ENCODE measurements at regions not wholly inside any gene's neighbourhood (a gene's known extent, or its start where the extent isn't known, plus 50 kb on each side); places are given as distances from the start of the nearest gene placed in this dataset.
"Not testable (repeated sequence)": the region's sequence is repeated elsewhere in the genome, so short reads cannot be mapped to it uniquely, and the experiment has no call there.

GRCh38 chr10:37566332-37566731 lies 291.1 kb downstream of the ZNF248 start:
- CTCF ChIA-PET, result no interaction called here
- no peak overlapping the region for H3K27ac Mint-ChIP-seq
- H3K4me1 Mint-ChIP-seq, result no peaks in the 10 kb centered on the region
- DNase-seq, result no peak
- H3K27me3 Mint-ChIP-seq, result no peaks in the 10 kb centered on the region
- peaks cover 10% of the 10 kb centered on the region for H3K9me3 Mint-ChIP-seq
- no peaks in the 10 kb centered on the region for H3K36me3 Mint-ChIP-seq
- H3K4me3 Mint-ChIP-seq, result no peak overlapping the region

GRCh38 chr10:37563715-37564108 lies 293.7 kb downstream of the ZNF248 start:
- CTCF ChIA-PET, result no interaction called here
- H3K9me3 Mint-ChIP-seq, result peaks cover 12% of the 10 kb centered on the region
- no peaks in the 10 kb centered on the region for H3K36me3 Mint-ChIP-seq
- no peaks in the 10 kb centered on the region for H3K27me3 Mint-ChIP-seq
- no peak for DNase-seq
- no peaks in the 10 kb centered on the region for H3K4me1 Mint-ChIP-seq
- H3K27ac Mint-ChIP-seq, result no peak overlapping the region
- H3K4me3 Mint-ChIP-seq, result no peak overlapping the region

- CTCF ChIA-PET, result no interaction called here
- H3K27me3 Mint-ChIP-seq, result no peaks in the 10 kb centered on the region
- no peak overlapping the region for H3K27ac Mint-ChIP-seq
- H3K9me3 Mint-ChIP-seq, result peaks cover 12% of the 10 kb centered on the region
- H3K4me3 Mint-ChIP-seq, result no peak overlapping the region
- DNase-seq, result no peak
- H3K4me1 Mint-ChIP-seq, result no peaks in the 10 kb centered on the region
- no peaks in the 10 kb centered on the region for H3K36me3 Mint-ChIP-seq
Measured at GRCh38 chr10:37563107-37563714, 294.2 kb downstream of the ZNF248 start.

- H3K4me3 Mint-ChIP-seq, result no peak overlapping the region
- no peak overlapping the region for H3K27ac Mint-ChIP-seq
- H3K27me3 Mint-ChIP-seq, result no peaks in the 10 kb centered on the region
- no peak for DNase-seq
- H3K9me3 Mint-ChIP-seq, result peaks cover 27% of the 10 kb centered on the region
- H3K4me1 Mint-ChIP-seq, result no peaks in the 10 kb centered on the region
- CTCF ChIA-PET, result no interaction called here
- H3K36me3 Mint-ChIP-seq, result no peaks in the 10 kb centered on the region
Measured at GRCh38 chr10:37552881-37553280, 304.5 kb downstream of the ZNF248 start.

DNA sequence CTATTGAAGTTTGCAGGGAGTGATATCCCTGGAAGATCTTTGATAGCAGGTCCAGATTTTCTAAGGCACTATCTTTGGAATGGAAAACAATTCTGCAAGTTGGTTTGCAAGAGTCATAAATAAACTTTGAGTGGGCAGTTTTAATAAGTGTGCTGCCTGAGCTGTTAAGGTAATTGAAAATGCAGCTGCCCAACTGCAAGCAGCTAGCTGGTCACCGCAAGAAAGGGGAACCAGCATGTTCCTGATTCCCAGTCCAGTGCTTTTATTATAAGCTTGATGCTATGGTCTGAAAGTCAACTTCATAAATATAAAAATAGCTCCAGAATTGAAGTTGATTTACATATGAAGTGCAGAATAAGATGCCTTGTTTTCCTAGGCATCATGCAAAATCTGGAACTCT lies 308.4 kb downstream of the ZNF248 start:
- no peak for DNase-seq
- CTCF ChIA-PET, result no interaction called here
- Mint-ChIP-seq H3K27me3 (no peaks in the 10 kb centered on the region), H3K4me1 (no peaks in the 10 kb centered on the region), H3K27ac (peak overlapping the region; percentile 7), H3K4me3 (no peak overlapping the region), H3K9me3 (peaks cover 20% of the 10 kb centered on the region), H3K36me3 (no peaks in the 10 kb centered on the region)

GRCh38 chr10:37535459-37536246 lies 321.8 kb downstream of the ZNF248 start:
- CTCF ChIA-PET, result no interaction called here
- no peak overlapping the region for H3K4me3 Mint-ChIP-seq
- no peaks in the 10 kb centered on the region for H3K36me3 Mint-ChIP-seq
- no peak overlapping the region for H3K27ac Mint-ChIP-seq
- no peak for DNase-seq
- H3K9me3 Mint-ChIP-seq, result peaks cover 38% of the 10 kb centered on the region
- H3K27me3 Mint-ChIP-seq, result no peaks in the 10 kb centered on the region
- no peaks in the 10 kb centered on the region for H3K4me1 Mint-ChIP-seq

- no peak for DNase-seq
- no peaks in the 10 kb centered on the region for H3K27me3 Mint-ChIP-seq
- H3K4me3 Mint-ChIP-seq, result no peak overlapping the region
- no peaks in the 10 kb centered on the region for H3K4me1 Mint-ChIP-seq
- no peak overlapping the region for H3K27ac Mint-ChIP-seq
- H3K36me3 Mint-ChIP-seq, result no peaks in the 10 kb centered on the region
- CTCF ChIA-PET, result no interaction called here
- H3K9me3 Mint-ChIP-seq, result peaks cover 34% of the 10 kb centered on the region
Measured at GRCh38 chr10:37534166-37534565, 323.2 kb downstream of the ZNF248 start.

GRCh38 chr10:37525410-37525809 lies 332.0 kb downstream of the ZNF248 start:
- CTCF ChIA-PET, H3K27me3 Mint-ChIP-seq, H3K36me3 Mint-ChIP-seq, DNase-seq, H3K27ac Mint-ChIP-seq, H3K4me1 Mint-ChIP-seq, H3K4me3 Mint-ChIP-seq: not testable (repeated sequence)
- H3K9me3 Mint-ChIP-seq, result peaks cover 15% of the 10 kb centered on the region

DNA sequence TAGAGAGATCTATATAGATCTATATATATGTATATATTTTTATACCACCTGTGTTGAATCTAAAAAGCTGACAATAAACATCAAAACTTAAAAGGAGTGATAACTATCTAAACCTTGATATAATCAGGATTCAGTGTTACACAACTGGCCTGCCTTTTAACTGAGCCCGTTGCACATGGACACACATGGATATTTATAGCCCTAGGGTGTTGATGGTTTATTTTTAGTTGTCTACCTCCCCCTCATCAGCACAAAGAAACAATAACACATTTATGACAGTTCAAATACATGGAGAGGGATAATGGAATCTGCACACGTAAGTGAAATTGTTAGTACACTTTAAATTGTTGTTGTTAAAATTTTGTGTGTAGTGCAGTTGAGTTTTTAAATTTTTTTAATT lies 336.9 kb downstream of the ZNF248 start:
- Mint-ChIP-seq H3K27ac (no peak overlapping the region), H3K36me3 (no peaks in the 10 kb centered on the region), H3K4me1 (no peaks in the 10 kb centered on the region), H3K4me3 (no peak overlapping the region), H3K9me3 (peaks cover 10% of the 10 kb centered on the region), H3K27me3 (no peaks in the 10 kb centered on the region)
- no peak for DNase-seq
- CTCF ChIA-PET, result no interaction called here

DNA sequence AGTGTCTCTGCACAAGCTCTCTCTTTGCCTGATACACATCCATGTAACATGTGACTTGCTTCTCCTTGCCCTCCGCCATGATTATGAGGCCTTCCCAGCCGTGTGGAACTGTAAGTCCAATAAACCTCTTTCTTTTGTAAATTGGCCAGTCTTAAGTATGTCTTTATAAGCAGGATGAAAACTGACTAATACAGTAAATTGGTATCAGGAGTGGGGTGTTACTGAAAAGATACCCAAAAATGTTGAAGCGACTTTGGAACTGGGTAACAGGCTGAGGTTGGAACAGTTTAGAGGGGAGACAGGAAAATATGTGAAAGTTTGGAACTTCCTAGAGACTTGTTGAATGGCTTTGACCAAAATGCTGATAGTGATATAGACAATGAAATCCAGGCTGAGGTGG lies 346.9 kb downstream of the ZNF248 start:
- H3K4me3 Mint-ChIP-seq, CTCF ChIA-PET: not testable (repeated sequence)
- H3K9me3 Mint-ChIP-seq, result peaks cover 26% of the 10 kb centered on the region

GRCh38 chr10:37496061-37496460 lies 361.3 kb downstream of the ZNF248 start:
- H3K4me3 Mint-ChIP-seq, result no peak overlapping the region
- H3K9me3 Mint-ChIP-seq, result peaks cover 6% of the 10 kb centered on the region
- H3K27me3 Mint-ChIP-seq, result no peaks in the 10 kb centered on the region
- no peak overlapping the region for H3K27ac Mint-ChIP-seq
- H3K36me3 Mint-ChIP-seq, result no peaks in the 10 kb centered on the region
- CTCF ChIA-PET, result interaction anchor here (1.1 kb wide), 2 partner anchors 22 to 1860 kb away, joined by 3 to 4 read pairs; no protein-coding TSS in a partner anchor
- H3K4me1 Mint-ChIP-seq, result no peaks in the 10 kb centered on the region
- DNase-seq, result no peak

More for the DNA sequence above, 346.9 kb downstream of the ZNF248 start:
- not testable (repeated sequence) for H3K4me1 Mint-ChIP-seq, H3K27me3 Mint-ChIP-seq, H3K36me3 Mint-ChIP-seq, DNase-seq, H3K27ac Mint-ChIP-seq

DNA sequence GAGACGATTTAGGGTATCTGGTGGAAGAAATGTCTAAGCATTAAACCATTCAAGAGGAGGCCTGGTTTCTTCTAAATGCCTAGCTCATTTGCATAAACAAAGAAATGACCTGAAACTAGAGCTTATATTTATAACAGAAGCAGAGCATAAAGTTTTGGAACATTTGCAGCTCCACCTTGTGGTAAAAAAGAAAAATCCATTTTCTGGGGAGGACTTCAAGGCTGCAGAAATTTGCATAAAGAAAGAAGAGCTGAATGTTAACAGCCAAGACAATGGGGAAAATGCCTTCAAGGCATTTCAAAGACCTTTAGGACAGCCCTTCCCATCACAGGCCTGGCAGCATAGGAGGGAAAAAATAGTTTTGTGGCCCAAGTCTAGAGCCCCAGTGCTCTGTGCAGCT lies 362.0 kb downstream of the ZNF248 start:
- H3K4me3 Mint-ChIP-seq, result no peak overlapping the region
- no peaks in the 10 kb centered on the region for H3K27me3 Mint-ChIP-seq
- no peaks in the 10 kb centered on the region for H3K4me1 Mint-ChIP-seq
- CTCF ChIA-PET, result interaction anchor here (1.1 kb wide), 2 partner anchors 22 to 1860 kb away, joined by 3 to 4 read pairs; no protein-coding TSS in a partner anchor
- peaks cover 9% of the 10 kb centered on the region for H3K9me3 Mint-ChIP-seq
- H3K36me3 Mint-ChIP-seq, result no peaks in the 10 kb centered on the region
- DNase-seq, result no peak
- no peak overlapping the region for H3K27ac Mint-ChIP-seq

- H3K4me1 Mint-ChIP-seq, DNase-seq, CTCF ChIA-PET, H3K36me3 Mint-ChIP-seq, H3K27me3 Mint-ChIP-seq, H3K27ac Mint-ChIP-seq, H3K4me3 Mint-ChIP-seq: not testable (repeated sequence)
- peaks cover 22% of the 10 kb centered on the region for H3K9me3 Mint-ChIP-seq
Measured at GRCh38 chr10:37493185-37493796, 364.1 kb downstream of the ZNF248 start.

DNA sequence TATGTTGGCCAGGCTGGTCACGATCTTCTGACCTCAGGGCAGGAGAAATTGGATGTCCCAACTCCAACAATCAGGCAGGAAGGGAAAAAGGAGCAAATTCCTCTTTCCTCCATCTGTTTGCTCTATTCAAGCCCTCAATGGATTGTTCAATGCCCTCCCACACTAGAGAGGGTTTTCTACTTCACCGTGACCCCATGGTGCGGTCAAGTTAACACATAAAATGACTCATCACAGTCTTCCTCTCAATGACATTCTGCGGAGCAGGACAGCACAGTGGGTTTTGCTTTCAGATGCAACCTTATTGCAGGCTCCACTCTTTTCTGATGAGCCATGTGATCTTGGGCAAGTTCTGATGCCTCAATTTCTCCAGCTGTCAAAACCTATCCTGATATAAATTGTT lies 364.9 kb downstream of the ANKRD30A start:
- no peak overlapping the region for H3K27ac Mint-ChIP-seq
- DNase-seq, result no peak
- H3K4me3 Mint-ChIP-seq, result no peak overlapping the region
- no peaks in the 10 kb centered on the region for H3K27me3 Mint-ChIP-seq
- H3K9me3 Mint-ChIP-seq, result peaks cover 16% of the 10 kb centered on the region
- CTCF ChIA-PET, result no interaction called here
- H3K4me1 Mint-ChIP-seq, result no peaks in the 10 kb centered on the region
- no peaks in the 10 kb centered on the region for H3K36me3 Mint-ChIP-seq

DNA sequence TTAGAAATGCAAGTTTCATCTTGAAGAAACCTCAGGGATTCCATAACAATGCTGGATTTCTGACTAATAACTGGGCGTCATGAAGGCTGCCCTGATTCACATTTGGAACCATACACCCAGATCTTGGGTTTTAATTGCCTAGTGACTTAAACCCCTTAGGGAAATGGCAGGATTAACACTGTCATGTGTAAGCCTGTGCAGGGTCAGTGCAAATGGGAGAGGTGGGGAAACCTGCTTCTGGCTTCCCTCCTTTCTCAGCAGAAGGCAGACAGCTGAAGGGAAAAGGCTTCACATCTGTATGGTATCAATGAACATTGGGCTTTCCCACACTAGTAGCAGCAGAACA lies 364.2 kb downstream of the ANKRD30A start:
- H3K27me3 Mint-ChIP-seq, result no peaks in the 10 kb centered on the region
- no peaks in the 10 kb centered on the region for H3K4me1 Mint-ChIP-seq

More for the DNA sequence above, 364.2 kb downstream of the ANKRD30A start:
- Mint-ChIP-seq H3K9me3 (peaks cover 16% of the 10 kb centered on the region), H3K27ac (no peak overlapping the region), H3K36me3 (no peaks in the 10 kb centered on the region), H3K4me3 (no peak overlapping the region)
- CTCF ChIA-PET, result no interaction called here
- no peak for DNase-seq

Measured in activated naive CD4-positive, alpha-beta T cell treated with anti-CD3 and anti-CD28 coated beads, Interleukin-2, amount 10 ng/mL, durations not matched to agents 7 days and 5 days (primary cell).